ENCODE measurements at regions not wholly inside any gene's neighbourhood (a gene's known extent, or its start where the extent isn't known, plus 50 kb on each side); places are given as distances from the start of the nearest gene placed in this dataset.

- no peak for ATAC-seq (ENCODE audit: poor library complexity)
- Mint-ChIP-seq H3K36me3 (ENCODE audit: low read depth) (no peaks in the 10 kb centered on the region), H3K27ac (no peak overlapping the region), H3K27me3 (no peaks in the 10 kb centered on the region), H3K4me1 (ENCODE audit: low read depth) (peaks cover 12% of the 10 kb centered on the region), H3K4me3 (no peak overlapping the region), H3K9me3 (peaks cover 2% of the 10 kb centered on the region)
- H3K27ac ChIP-seq (ENCODE audit: low read depth in 1 of 2, low read length in 2 of 2) = no peak overlapping the region
- H3K4me3 ChIP-seq (ENCODE audit: low read length) = no peak overlapping the region
- ChIA-PET POLR2A (no interaction called here), CTCF (no interaction called here)
- H3K27me3 ChIP-seq (ENCODE audit: control insufficient read depth in 1 of 2, insufficient read depth in 2 of 2, low read length in 2 of 2) = no peaks in the 10 kb centered on the region
- H3K36me3 ChIP-seq (ENCODE audit: insufficient read depth, low read length) = no peaks in the 10 kb centered on the region
- H3K9me3 ChIP-seq (ENCODE audit: control insufficient read depth in 1 of 2, insufficient read depth in 1 of 2, low read length in 2 of 2) = peaks cover 3 to 8% of the 10 kb centered on the region in 2 experiments
- DNase-seq = no peak
- intact Hi-C loops (cut with DNase I, micrococcal nuclease) = no loop called here
- peaks cover 5% of the 10 kb centered on the region for H3K4me1 ChIP-seq (ENCODE audit: insufficient read depth, low read length)
- TF ChIP-seq CTCF (IDR thresholded peaks at IDR 0.05) = no peak
Measured at GRCh38 chr14:31968956-31969698, 108.0 kb upstream of the ARHGAP5 start.

- H3K36me3 ChIP-seq (ENCODE audit: insufficient read depth, low read length) = no peaks in the 10 kb centered on the region
- H3K9me3 ChIP-seq (ENCODE audit: control insufficient read depth in 1 of 2, insufficient read depth in 1 of 2, low read length in 2 of 2) = peaks cover 6 to 15% of the 10 kb centered on the region in 2 experiments
- Mint-ChIP-seq H3K27ac (no peak overlapping the region), H3K36me3 (ENCODE audit: low read depth) (no peaks in the 10 kb centered on the region), H3K27me3 (no peaks in the 10 kb centered on the region), H3K9me3 (peaks cover 2% of the 10 kb centered on the region), H3K4me1 (ENCODE audit: low read depth) (peaks cover 12% of the 10 kb centered on the region), H3K4me3 (no peak overlapping the region)
- no peak overlapping the region for H3K27ac ChIP-seq (ENCODE audit: low read depth in 1 of 2, low read length in 2 of 2)
- ChIA-PET CTCF (no interaction called here), POLR2A (no interaction called here)
- TF ChIP-seq CTCF (IDR thresholded peaks at IDR 0.05) = no peak
- no peak overlapping the region for H3K4me3 ChIP-seq (ENCODE audit: low read length)
- no peak for DNase-seq
- intact Hi-C loops (cut with DNase I, micrococcal nuclease) = no loop called here
- no peaks in the 10 kb centered on the region for H3K27me3 ChIP-seq (ENCODE audit: control insufficient read depth in 1 of 2, insufficient read depth in 2 of 2, low read length in 2 of 2)
- ATAC-seq (ENCODE audit: poor library complexity) = no peak
- peaks cover 5% of the 10 kb centered on the region for H3K4me1 ChIP-seq (ENCODE audit: insufficient read depth, low read length)
Measured at GRCh38 chr14:31969699-31970240, 107.3 kb upstream of the ARHGAP5 start.

GRCh38 chr14:31970744-31971143 is 106.4 kb upstream of the ARHGAP5 start:
- Histone ChIP-seq H3K27ac (ENCODE audit: low read depth in 1 of 2, low read length in 2 of 2) (no peak overlapping the region), H3K27me3 (ENCODE audit: control insufficient read depth in 1 of 2, insufficient read depth in 2 of 2, low read length in 2 of 2) (no peaks in the 10 kb centered on the region), H3K4me3 (ENCODE audit: low read length) (no peak overlapping the region), H3K9me3 (ENCODE audit: control insufficient read depth in 1 of 2, insufficient read depth in 1 of 2, low read length in 2 of 2) (peaks cover 6 to 18% of the 10 kb centered on the region in 2 experiments), H3K4me1 (ENCODE audit: insufficient read depth, low read length) (no peaks in the 10 kb centered on the region), H3K36me3 (ENCODE audit: insufficient read depth, low read length) (no peaks in the 10 kb centered on the region)
- Mint-ChIP-seq H3K4me1 (ENCODE audit: low read depth) (peaks cover 12% of the 10 kb centered on the region), H3K27ac (no peak overlapping the region), H3K4me3 (no peak overlapping the region), H3K9me3 (peaks cover 3% of the 10 kb centered on the region), H3K27me3 (no peaks in the 10 kb centered on the region), H3K36me3 (ENCODE audit: low read depth) (no peaks in the 10 kb centered on the region)
- intact Hi-C loops (cut with DNase I, micrococcal nuclease) = no loop called here
- POLR2A ChIA-PET = interaction anchor here (0.5 kb wide), 1 partner anchor 9 kb away, joined by 3 read pairs; no protein-coding TSS in a partner anchor
- TF ChIP-seq CTCF (IDR thresholded peaks at IDR 0.05) = no peak
- ATAC-seq (ENCODE audit: poor library complexity) = no peak
- CTCF ChIA-PET = no interaction called here
- no peak for DNase-seq

Measured in CD4-positive, alpha-beta T cell (primary cell).